ENCODE measurements at regions not wholly inside any gene's neighbourhood (a gene's known extent, or its start where the extent isn't known, plus 50 kb on each side); places are given as distances from the start of the nearest gene placed in this dataset.

DNA sequence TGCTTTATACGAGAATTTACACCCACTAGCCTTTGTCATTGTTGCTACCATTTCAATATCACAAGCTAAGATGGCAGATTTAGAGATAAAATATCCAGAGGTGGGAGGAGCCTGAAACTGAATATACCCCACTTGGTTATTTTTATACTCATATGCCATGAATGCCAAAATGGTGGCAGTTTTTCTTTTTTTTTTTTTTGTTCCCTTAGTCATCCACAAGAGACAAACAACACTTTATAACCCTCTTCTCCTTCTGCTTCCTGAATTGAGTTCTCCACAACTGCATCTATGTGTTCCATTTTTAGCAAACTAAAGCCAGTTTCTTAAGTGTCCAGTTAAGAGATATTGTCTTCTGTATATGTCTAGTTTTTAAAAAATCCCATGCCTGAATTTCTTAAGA lies 558.4 kb downstream of the LMO4 start:
- Histone ChIP-seq H3K9me3 (ENCODE audit: control insufficient read depth in 4 of 4, low read length in 3 of 4) (no peaks in the 10 kb centered on the region), H3K4me3 (ENCODE audit: low read depth in 1 of 3, low read length in 3 of 3) (no peak overlapping the region), H3K4me1 (ENCODE audit: control insufficient read depth in 4 of 4, insufficient read depth in 4 of 4, low read length in 3 of 4) (no peaks in the 10 kb centered on the region), H3K9ac (ENCODE audit: low read depth in 1 of 2, low read length in 2 of 2) (no peak overlapping the region), H3K27me3 (ENCODE audit: control insufficient read depth in 4 of 4, insufficient read depth in 4 of 4, low read length in 3 of 4) (no peaks in the 10 kb centered on the region), H3K27ac (ENCODE audit: low read depth in 1 of 2, low read length in 2 of 2) (no peak overlapping the region), H3K36me3 (ENCODE audit: control insufficient read depth in 4 of 4, insufficient read depth in 3 of 4, low read depth in 1 of 4, low read length in 3 of 4) (no peaks in the 10 kb centered on the region)
- TF ChIP-seq, protein P1, sequence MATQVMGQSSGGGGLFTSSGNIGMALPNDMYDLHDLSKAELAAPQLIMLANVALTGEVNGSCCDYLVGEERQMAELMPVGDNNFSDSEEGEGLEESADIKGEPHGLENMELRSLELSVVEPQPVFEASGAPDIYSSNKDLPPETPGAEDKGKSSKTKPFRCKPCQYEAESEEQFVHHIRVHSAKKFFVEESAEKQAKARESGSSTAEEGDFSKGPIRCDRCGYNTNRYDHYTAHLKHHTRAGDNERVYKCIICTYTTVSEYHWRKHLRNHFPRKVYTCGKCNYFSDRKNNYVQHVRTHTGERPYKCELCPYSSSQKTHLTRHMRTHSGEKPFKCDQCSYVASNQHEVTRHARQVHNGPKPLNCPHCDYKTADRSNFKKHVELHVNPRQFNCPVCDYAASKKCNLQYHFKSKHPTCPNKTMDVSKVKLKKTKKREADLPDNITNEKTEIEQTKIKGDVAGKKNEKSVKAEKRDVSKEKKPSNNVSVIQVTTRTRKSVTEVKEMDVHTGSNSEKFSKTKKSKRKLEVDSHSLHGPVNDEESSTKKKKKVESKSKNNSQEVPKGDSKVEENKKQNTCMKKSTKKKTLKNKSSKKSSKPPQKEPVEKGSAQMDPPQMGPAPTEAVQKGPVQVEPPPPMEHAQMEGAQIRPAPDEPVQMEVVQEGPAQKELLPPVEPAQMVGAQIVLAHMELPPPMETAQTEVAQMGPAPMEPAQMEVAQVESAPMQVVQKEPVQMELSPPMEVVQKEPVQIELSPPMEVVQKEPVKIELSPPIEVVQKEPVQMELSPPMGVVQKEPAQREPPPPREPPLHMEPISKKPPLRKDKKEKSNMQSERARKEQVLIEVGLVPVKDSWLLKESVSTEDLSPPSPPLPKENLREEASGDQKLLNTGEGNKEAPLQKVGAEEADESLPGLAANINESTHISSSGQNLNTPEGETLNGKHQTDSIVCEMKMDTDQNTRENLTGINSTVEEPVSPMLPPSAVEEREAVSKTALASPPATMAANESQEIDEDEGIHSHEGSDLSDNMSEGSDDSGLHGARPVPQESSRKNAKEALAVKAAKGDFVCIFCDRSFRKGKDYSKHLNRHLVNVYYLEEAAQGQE (IDR thresholded peaks at IDR 0.05) = no peak
- no peak for TF ChIP-seq HNF4G (IDR thresholded peaks at IDR 0.05)
- TF ChIP-seq RAD21 (IDR thresholded peaks at IDR 0.05) = no peak
- TF ChIP-seq, protein P2, sequence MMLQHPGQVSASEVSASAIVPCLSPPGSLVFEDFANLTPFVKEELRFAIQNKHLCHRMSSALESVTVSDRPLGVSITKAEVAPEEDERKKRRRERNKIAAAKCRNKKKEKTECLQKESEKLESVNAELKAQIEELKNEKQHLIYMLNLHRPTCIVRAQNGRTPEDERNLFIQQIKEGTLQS (IDR thresholded peaks at IDR 0.05) = no peak
- no peak for TF ChIP-seq SP1 (IDR thresholded peaks at IDR 0.05)
- TF ChIP-seq YY1 (IDR thresholded peaks at IDR 0.05) = no peak
- TF ChIP-seq HNF4A (conservative IDR thresholded peaks at IDR 0.05) = no peak
- no peak for TF ChIP-seq TAF1 (conservative IDR thresholded peaks at IDR 0.05)
- TF ChIP-seq EGR1 (IDR thresholded peaks at IDR 0.05; ENCODE audit: low read depth in 2 of 2) = no peak
- 83% methylated on average over 1 of the region's 1 CpG for WGBS
- no peak for DNase-seq (ENCODE audit: low spot score)

DNA sequence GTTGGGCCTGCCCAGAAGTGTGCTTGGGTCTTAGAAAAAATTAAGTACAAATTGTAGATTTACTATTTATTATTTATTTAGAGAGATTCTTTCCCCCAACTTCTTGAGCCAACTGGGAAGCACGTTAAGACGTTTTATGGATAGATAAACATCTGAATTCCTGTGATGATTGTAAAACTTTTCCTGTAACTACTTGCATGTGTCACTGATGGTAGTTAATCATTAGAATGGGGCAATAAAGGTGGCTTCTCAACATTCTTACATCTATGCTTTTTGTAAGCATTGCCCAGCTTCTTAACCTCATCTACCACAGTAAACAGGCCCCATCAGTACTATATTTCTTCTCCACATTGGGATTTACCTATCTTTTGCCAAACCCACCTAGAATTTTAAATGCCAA lies 559.8 kb downstream of the LMO4 start:
- H3K9ac ChIP-seq (ENCODE audit: low read depth in 1 of 2, low read length in 2 of 2) = no peak overlapping the region
- no peak overlapping the region for H3K27ac ChIP-seq (ENCODE audit: low read depth in 1 of 2, low read length in 2 of 2)
- H3K36me3 ChIP-seq (ENCODE audit: control insufficient read depth in 4 of 4, insufficient read depth in 3 of 4, low read depth in 1 of 4, low read length in 3 of 4) = no peaks in the 10 kb centered on the region
- 71% methylated on average over 2 of the region's 2 CpGs for WGBS
- no peaks in the 10 kb centered on the region for H3K4me1 ChIP-seq (ENCODE audit: control insufficient read depth in 4 of 4, insufficient read depth in 4 of 4, low read length in 3 of 4)
- DNase-seq (ENCODE audit: low spot score) = no peak
- no peak overlapping the region for H3K4me3 ChIP-seq (ENCODE audit: low read depth in 1 of 3, low read length in 3 of 3)
- H3K27me3 ChIP-seq (ENCODE audit: control insufficient read depth in 4 of 4, insufficient read depth in 4 of 4, low read length in 3 of 4) = no peaks in the 10 kb centered on the region
- TF ChIP-seq, protein P2 (IDR thresholded peaks at IDR 0.05) = no peak
- TF ChIP-seq HNF4A (conservative IDR thresholded peaks at IDR 0.05) (no peak), RAD21 (IDR thresholded peaks at IDR 0.05) (no peak), FOXA1 (IDR thresholded peaks at IDR 0.05) (no peak), GABPA (IDR thresholded peaks at IDR 0.05 in 1 of 2, conservative IDR thresholded peaks at IDR 0.05 in 1 of 2) (no peak), TAF1 (conservative IDR thresholded peaks at IDR 0.05) (no peak)
- TF ChIP-seq, protein P1 (IDR thresholded peaks at IDR 0.05) = no peak
- H3K9me3 ChIP-seq (ENCODE audit: control insufficient read depth in 4 of 4, low read length in 3 of 4) = no peaks in the 10 kb centered on the region
